ENCODE measurements at regions not wholly inside any gene's neighbourhood (a gene's known extent, or its start where the extent isn't known, plus 50 kb on each side); places are given as distances from the start of the nearest gene placed in this dataset.

DNA sequence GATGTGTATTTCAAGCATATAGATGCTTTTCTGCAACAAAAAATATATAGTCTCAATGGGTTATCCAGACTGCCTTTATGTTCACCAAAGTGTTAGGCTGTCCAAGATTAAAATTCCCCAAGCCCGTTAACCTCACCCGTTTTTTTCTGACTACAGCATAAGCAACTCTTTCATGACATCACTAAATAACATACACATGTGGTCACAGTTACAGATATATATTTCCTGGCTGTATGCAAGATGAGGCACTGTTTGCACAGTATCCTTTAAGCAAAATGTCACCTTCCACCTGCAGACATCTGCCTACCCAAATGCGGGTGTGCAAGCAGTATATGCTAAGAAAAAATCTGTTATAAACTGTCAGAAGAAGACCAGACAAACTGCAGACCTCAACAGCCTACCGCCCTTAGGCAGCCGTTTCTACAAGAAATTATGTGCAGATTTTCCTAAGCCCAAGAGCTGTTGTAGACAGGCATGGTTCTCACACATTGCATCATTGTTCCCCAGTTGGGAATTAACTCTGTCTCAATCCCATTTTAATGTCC lies 183.1 kb upstream of the MXRA5 start:
- TF ChIP-seq POLR2A (IDR thresholded peaks at IDR 0.05; ENCODE audit: low read length) (no peak), GATA1 (IDR thresholded peaks at IDR 0.05; ENCODE audit: low read depth, low read length) (no peak)
